ENCODE measurements at regions not wholly inside any gene's neighbourhood (a gene's known extent, or its start where the extent isn't known, plus 50 kb on each side); places are given as distances from the start of the nearest gene placed in this dataset.

DNA sequence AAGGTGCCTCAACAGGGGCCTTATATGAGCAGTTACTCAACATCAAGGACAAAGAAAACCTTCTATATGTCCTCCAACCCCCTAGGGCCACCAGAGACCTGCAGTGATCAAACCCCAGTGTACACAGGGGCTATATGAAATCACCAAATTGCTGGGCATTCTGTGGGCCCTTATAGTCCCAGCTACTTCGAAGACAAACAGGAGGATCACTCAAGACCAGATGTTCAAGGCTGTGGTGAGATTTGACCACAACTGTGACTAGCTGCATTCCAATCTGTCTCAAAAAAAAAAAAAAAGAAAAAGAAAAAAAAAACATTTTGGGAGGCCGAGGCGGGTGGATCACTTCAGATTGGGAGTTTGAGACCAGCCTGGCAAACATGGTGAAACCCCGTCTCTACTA, 51.0 kb upstream of the PRB2 start:
- Histone ChIP-seq H3K27ac (ENCODE audit: low read length) (no peak overlapping the region), H3K4me3 (ENCODE audit: low read length in 2 of 2) (no peak overlapping the region), H3K27me3 (ENCODE audit: control insufficient read depth in 1 of 2, insufficient read depth in 2 of 2, low read length in 2 of 2) (no peaks in the 10 kb centered on the region), H3K9me3 (ENCODE audit: control insufficient read depth in 2 of 2, low read length in 2 of 2) (no peaks in the 10 kb centered on the region), H3K4me1 (ENCODE audit: control insufficient read depth, insufficient read depth, low read length) (no peaks in the 10 kb centered on the region), H3K9ac (ENCODE audit: low read length in 2 of 2) (no peak overlapping the region), H3K36me3 (ENCODE audit: control insufficient read depth in 2 of 2, insufficient read depth in 2 of 2, low read length in 2 of 2) (no peaks in the 10 kb centered on the region)

GRCh38 chr12:11457996-11458645, 62.8 kb upstream of the PRB2 start:
- Histone ChIP-seq H3K9me3 (ENCODE audit: control insufficient read depth in 2 of 2, low read length in 2 of 2) (no peaks in the 10 kb centered on the region), H3K36me3 (ENCODE audit: control insufficient read depth in 2 of 2, insufficient read depth in 2 of 2, low read length in 2 of 2) (no peaks in the 10 kb centered on the region), H3K9ac (ENCODE audit: low read length in 2 of 2) (no peak overlapping the region), H3K27me3 (ENCODE audit: control insufficient read depth in 1 of 2, insufficient read depth in 2 of 2, low read length in 2 of 2) (no peaks in the 10 kb centered on the region), H3K4me3 (ENCODE audit: low read length in 2 of 2) (no peak overlapping the region), H3K27ac (ENCODE audit: low read length) (no peak overlapping the region), H3K4me1 (ENCODE audit: control insufficient read depth, insufficient read depth, low read length) (no peaks in the 10 kb centered on the region)

- Histone ChIP-seq H3K9ac (ENCODE audit: low read length in 2 of 2) (no peak overlapping the region), H3K4me1 (ENCODE audit: control insufficient read depth, insufficient read depth, low read length) (no peaks in the 10 kb centered on the region), H3K4me3 (ENCODE audit: low read length in 2 of 2) (no peak overlapping the region), H3K9me3 (ENCODE audit: control insufficient read depth in 2 of 2, low read length in 2 of 2) (no peaks in the 10 kb centered on the region), H3K27ac (ENCODE audit: low read length) (no peak overlapping the region), H3K27me3 (ENCODE audit: control insufficient read depth in 1 of 2, insufficient read depth in 2 of 2, low read length in 2 of 2) (no peaks in the 10 kb centered on the region), H3K36me3 (ENCODE audit: control insufficient read depth in 2 of 2, insufficient read depth in 2 of 2, low read length in 2 of 2) (no peaks in the 10 kb centered on the region)
Measured at GRCh38 chr12:11460343-11461023, 65.1 kb upstream of the PRB2 start.

- Histone ChIP-seq H3K9me3 (ENCODE audit: control insufficient read depth in 2 of 2, low read length in 2 of 2) (no peaks in the 10 kb centered on the region), H3K27me3 (ENCODE audit: control insufficient read depth in 1 of 2, insufficient read depth in 2 of 2, low read length in 2 of 2) (no peaks in the 10 kb centered on the region), H3K27ac (ENCODE audit: low read length) (no peak overlapping the region)
Measured at GRCh38 chr12:11461433-11461832, 66.1 kb upstream of the PRB2 start.

GRCh38 chr12:11477110-11477509, 81.7 kb upstream of the PRB2 start:
- H3K9ac ChIP-seq (ENCODE audit: low read length in 2 of 2) = no peak overlapping the region
- no peaks in the 10 kb centered on the region for H3K27me3 ChIP-seq (ENCODE audit: control insufficient read depth in 1 of 2, insufficient read depth in 2 of 2, low read length in 2 of 2)
- no peaks in the 10 kb centered on the region for H3K9me3 ChIP-seq (ENCODE audit: control insufficient read depth in 2 of 2, low read length in 2 of 2)

More at GRCh38 chr12:11461433-11461832, 66.1 kb upstream of the PRB2 start:
- no peaks in the 10 kb centered on the region for H3K4me1 ChIP-seq (ENCODE audit: control insufficient read depth, insufficient read depth, low read length)
- no peak overlapping the region for H3K9ac ChIP-seq (ENCODE audit: low read length in 2 of 2)
- no peak overlapping the region for H3K4me3 ChIP-seq (ENCODE audit: low read length in 2 of 2)
- no peaks in the 10 kb centered on the region for H3K36me3 ChIP-seq (ENCODE audit: control insufficient read depth in 2 of 2, insufficient read depth in 2 of 2, low read length in 2 of 2)

DNA sequence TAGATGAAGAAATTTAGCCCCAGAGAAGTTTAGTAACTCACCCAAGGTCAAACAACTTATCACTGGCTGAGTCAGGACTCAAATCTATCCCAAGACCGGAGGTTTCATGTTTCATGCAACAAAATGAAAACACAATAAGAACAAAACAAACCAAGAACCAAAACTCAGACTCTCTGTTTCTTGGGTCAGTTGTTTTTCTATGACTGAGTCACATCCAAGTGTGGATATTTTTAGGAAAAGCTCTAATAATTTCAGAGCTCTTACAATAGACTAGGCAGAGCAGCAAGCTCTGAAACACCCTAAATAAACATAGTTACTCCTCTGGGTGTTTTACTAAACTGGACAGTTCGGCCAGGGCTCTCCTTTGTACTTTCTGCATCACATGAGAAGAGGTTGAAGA, 87.6 kb upstream of the PRB2 start:
- H3K27me3 ChIP-seq (ENCODE audit: control insufficient read depth in 1 of 2, insufficient read depth in 2 of 2, low read length in 2 of 2) = no peaks in the 10 kb centered on the region
- H3K27ac ChIP-seq (ENCODE audit: low read length) = no peak overlapping the region
- H3K9me3 ChIP-seq (ENCODE audit: control insufficient read depth in 2 of 2, low read length in 2 of 2) = no peaks in the 10 kb centered on the region
- H3K4me3 ChIP-seq (ENCODE audit: low read length in 2 of 2) = no peak overlapping the region
- H3K9ac ChIP-seq (ENCODE audit: low read length in 2 of 2) = no peak overlapping the region
- H3K36me3 ChIP-seq (ENCODE audit: control insufficient read depth in 2 of 2, insufficient read depth in 2 of 2, low read length in 2 of 2) = no peaks in the 10 kb centered on the region
- no peaks in the 10 kb centered on the region for H3K4me1 ChIP-seq (ENCODE audit: control insufficient read depth, insufficient read depth, low read length)

More at GRCh38 chr12:11477110-11477509, 81.7 kb upstream of the PRB2 start:
- Histone ChIP-seq H3K36me3 (ENCODE audit: control insufficient read depth in 2 of 2, insufficient read depth in 2 of 2, low read length in 2 of 2) (no peaks in the 10 kb centered on the region), H3K4me1 (ENCODE audit: control insufficient read depth, insufficient read depth, low read length) (no peaks in the 10 kb centered on the region), H3K4me3 (ENCODE audit: low read length in 2 of 2) (no peak overlapping the region), H3K27ac (ENCODE audit: low read length) (no peak overlapping the region)

DNA sequence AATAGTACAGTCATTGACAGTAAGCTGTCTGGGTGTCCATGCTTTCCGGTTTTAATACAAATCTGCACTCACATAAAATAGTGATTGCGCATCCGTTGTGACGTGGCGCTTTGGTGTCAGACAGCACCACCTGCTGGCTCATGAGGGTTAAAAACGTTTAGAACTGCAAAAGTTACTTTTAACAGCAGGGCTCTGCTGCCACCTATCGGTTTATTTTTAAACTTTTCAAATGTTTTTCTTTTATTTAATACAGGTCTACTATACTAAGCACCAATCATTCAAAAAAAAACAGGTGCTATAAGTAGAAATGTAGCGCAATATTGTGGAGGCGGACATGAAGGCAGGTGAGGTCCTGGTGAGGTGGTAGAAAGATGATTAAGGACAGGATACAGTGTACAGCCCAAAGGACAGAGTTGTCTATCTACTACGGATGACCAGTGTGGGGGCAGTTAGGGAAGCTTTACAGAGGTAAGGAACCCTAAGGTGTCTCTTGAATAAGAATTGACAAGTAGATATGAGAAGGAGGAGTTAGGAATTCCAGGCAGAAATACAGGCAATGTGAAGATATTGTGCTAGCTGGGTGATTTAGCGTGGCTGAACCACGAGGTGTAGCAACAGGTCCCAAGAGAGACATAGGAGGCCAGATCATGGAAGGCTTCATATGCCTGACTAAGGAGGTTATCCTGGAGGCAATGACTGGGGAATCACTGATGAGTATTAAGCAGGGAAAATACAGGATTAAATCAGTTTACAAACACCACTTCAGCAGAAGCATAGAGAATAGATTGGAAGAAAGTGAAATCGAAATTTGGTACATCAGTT, 91.5 kb upstream of the PRB2 start:
- no peak overlapping the region for H3K9ac ChIP-seq (ENCODE audit: low read length in 2 of 2)
- no peaks in the 10 kb centered on the region for H3K9me3 ChIP-seq (ENCODE audit: control insufficient read depth in 2 of 2, low read length in 2 of 2)
- no peaks in the 10 kb centered on the region for H3K36me3 ChIP-seq (ENCODE audit: control insufficient read depth in 2 of 2, insufficient read depth in 2 of 2, low read length in 2 of 2)
- H3K4me3 ChIP-seq (ENCODE audit: low read length in 2 of 2) = no peak overlapping the region
- H3K4me1 ChIP-seq (ENCODE audit: control insufficient read depth, insufficient read depth, low read length) = no peaks in the 10 kb centered on the region
- no peak overlapping the region for H3K27ac ChIP-seq (ENCODE audit: low read length)
- no peaks in the 10 kb centered on the region for H3K27me3 ChIP-seq (ENCODE audit: control insufficient read depth in 1 of 2, insufficient read depth in 2 of 2, low read length in 2 of 2)

DNA sequence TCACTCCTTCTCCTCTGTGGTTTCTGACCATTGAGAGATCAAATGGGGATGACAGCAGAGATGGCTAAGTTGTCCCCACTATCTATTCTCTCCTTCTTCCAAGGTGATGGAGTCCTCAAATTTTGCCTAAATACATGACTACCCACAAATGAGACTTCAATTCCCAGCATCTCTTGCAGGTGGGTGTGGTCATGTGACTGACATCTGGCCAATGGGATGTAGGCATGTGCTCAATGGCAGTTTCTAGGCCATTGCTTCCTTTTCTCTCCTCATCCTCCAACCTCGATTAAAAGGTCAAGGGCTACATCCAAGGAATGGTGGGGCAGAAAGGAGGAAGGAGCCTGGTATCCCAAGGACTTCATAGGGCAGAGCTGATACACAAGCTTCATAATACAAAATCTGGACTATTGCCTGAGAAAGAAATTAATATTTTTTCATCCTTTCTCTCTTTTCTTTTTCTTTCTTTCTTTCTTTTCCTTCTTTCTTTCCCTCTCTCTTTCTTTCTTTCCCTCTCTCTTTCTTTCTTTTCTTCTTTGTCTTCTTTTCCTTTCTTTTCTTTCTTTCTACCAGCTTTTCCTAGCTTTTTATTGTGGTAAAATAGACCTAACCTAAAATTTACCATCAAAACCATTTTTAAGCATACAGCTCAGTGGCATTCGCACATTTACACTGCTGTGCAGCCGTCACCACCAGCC, 100.9 kb upstream of the PRB2 start:
- Histone ChIP-seq H3K27ac (ENCODE audit: low read length) (no peak overlapping the region), H3K27me3 (ENCODE audit: control insufficient read depth in 1 of 2, insufficient read depth in 2 of 2, low read length in 2 of 2) (peaks cover 0 to 5% of the 10 kb centered on the region in 2 donors)

GRCh38 chr12:11497438-11497837, 102.1 kb upstream of the PRB2 start:
- Histone ChIP-seq H3K4me1 (ENCODE audit: control insufficient read depth, insufficient read depth, low read length) (peaks cover 5% of the 10 kb centered on the region), H3K9me3 (ENCODE audit: control insufficient read depth in 2 of 2, low read length in 2 of 2) (no peaks in the 10 kb centered on the region), H3K9ac (ENCODE audit: low read length in 2 of 2) (no peak overlapping the region), H3K36me3 (ENCODE audit: control insufficient read depth in 2 of 2, insufficient read depth in 2 of 2, low read length in 2 of 2) (no peaks in the 10 kb centered on the region), H3K27ac (ENCODE audit: low read length) (no peak overlapping the region), H3K4me3 (ENCODE audit: low read length in 2 of 2) (no peak overlapping the region), H3K27me3 (ENCODE audit: control insufficient read depth in 1 of 2, insufficient read depth in 2 of 2, low read length in 2 of 2) (peaks cover 0 to 5% of the 10 kb centered on the region in 2 donors)

More for the DNA sequence above, 100.9 kb upstream of the PRB2 start:
- Histone ChIP-seq H3K4me3 (ENCODE audit: low read length in 2 of 2) (no peak overlapping the region), H3K9me3 (ENCODE audit: control insufficient read depth in 2 of 2, low read length in 2 of 2) (no peaks in the 10 kb centered on the region), H3K36me3 (ENCODE audit: control insufficient read depth in 2 of 2, insufficient read depth in 2 of 2, low read length in 2 of 2) (no peaks in the 10 kb centered on the region), H3K9ac (ENCODE audit: low read length in 2 of 2) (no peak overlapping the region), H3K4me1 (ENCODE audit: control insufficient read depth, insufficient read depth, low read length) (peaks cover 5% of the 10 kb centered on the region)

DNA sequence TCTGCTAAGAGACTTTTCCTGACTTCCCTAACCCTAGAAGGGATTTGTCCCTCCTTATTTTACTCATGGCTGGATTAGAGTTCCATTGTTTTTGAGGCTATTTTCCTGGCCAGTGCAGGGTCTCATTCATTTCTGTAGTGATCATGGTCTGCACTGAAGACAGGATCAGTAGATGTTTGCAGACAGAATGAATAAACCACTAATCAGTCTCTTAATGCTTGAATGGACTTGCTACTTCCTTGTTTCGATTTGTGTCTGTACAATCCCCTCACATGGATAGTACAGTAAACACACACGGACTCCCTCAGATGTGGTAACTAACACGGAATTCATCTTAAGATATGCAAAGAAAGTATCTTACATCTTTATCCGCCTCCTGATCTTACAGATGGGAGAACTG, 102.6 kb upstream of the PRB2 start:
- Histone ChIP-seq H3K36me3 (ENCODE audit: control insufficient read depth in 2 of 2, insufficient read depth in 2 of 2, low read length in 2 of 2) (no peaks in the 10 kb centered on the region), H3K4me1 (ENCODE audit: control insufficient read depth, insufficient read depth, low read length) (peaks cover 5% of the 10 kb centered on the region), H3K4me3 (ENCODE audit: low read length in 2 of 2) (no peak overlapping the region), H3K9ac (ENCODE audit: low read length in 2 of 2) (no peak overlapping the region), H3K27me3 (ENCODE audit: control insufficient read depth in 1 of 2, insufficient read depth in 2 of 2, low read length in 2 of 2) (peaks cover 0 to 5% of the 10 kb centered on the region in 2 donors), H3K27ac (ENCODE audit: low read length) (no peak overlapping the region), H3K9me3 (ENCODE audit: control insufficient read depth in 2 of 2, low read length in 2 of 2) (no peaks in the 10 kb centered on the region)
